ENCODE measurements at regions not wholly inside any gene's neighbourhood (a gene's known extent, or its start where the extent isn't known, plus 50 kb on each side); places are given as distances from the start of the nearest gene placed in this dataset.
"Not testable (repeated sequence)": the region's sequence is repeated elsewhere in the genome, so short reads cannot be mapped to it uniquely, and the experiment has no call there.

DNA sequence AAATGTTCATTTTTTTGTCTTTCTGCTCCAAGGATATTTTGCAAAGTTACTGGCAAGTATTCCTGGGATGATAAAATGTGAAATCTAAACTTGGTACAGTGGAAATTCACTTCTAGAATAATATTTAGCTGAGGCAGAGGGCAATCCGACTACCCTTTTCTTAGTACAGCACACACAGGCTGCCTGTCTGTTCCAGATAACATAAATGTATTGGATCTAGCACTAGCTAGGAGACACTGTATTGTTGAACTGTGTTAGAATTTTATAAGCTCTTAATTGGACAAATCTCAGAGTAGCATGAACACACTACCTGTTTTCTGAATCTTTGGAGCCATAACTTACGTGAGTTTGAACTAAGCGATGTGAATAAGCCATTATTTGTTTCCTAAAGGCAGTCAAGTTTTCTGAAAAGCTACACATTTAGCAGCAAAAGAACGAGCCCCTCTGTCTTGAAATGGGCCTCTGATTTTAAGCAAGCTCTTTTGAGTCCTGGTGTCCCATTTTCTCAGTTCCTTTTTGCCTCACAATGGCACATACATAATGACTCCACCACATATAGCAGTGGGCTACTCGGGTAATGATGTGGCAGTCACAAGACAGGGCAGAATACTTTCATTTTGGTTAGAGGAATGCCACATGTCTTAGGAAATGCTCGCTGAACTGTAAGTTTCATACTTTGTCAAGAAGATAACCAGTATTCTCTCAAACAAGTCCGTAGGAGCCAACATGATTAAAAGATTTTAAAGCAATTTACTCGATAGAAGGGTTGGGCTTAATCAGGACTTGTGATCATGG, 116.5 kb upstream of the ESR1 start:
- Histone ChIP-seq H3K36me3 (no peaks in the 10 kb centered on the region), H3K4me3 (peak overlapping the region; percentile 61), H3K27ac (peak overlapping the region; percentile 53 to 54), H3K27me3 (replicated peaks; ENCODE audit: insufficient read depth) (no peaks in the 10 kb centered on the region), H3K9me3 (no peaks in the 10 kb centered on the region), H3K4me1 (ENCODE audit: control insufficient read depth in 1 of 2, low read depth in 2 of 2) (peaks cover 4 to 16% of the 10 kb centered on the region in 2 donors)
- no peak for DNase-seq (ENCODE audit: low spot score)
- no peak for ATAC-seq (ENCODE audit: insufficient number of reproducible peaks, low FRiP score, low read depth)
- TF ChIP-seq, protein P1, sequence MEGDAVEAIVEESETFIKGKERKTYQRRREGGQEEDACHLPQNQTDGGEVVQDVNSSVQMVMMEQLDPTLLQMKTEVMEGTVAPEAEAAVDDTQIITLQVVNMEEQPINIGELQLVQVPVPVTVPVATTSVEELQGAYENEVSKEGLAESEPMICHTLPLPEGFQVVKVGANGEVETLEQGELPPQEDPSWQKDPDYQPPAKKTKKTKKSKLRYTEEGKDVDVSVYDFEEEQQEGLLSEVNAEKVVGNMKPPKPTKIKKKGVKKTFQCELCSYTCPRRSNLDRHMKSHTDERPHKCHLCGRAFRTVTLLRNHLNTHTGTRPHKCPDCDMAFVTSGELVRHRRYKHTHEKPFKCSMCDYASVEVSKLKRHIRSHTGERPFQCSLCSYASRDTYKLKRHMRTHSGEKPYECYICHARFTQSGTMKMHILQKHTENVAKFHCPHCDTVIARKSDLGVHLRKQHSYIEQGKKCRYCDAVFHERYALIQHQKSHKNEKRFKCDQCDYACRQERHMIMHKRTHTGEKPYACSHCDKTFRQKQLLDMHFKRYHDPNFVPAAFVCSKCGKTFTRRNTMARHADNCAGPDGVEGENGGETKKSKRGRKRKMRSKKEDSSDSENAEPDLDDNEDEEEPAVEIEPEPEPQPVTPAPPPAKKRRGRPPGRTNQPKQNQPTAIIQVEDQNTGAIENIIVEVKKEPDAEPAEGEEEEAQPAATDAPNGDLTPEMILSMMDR (IDR thresholded peaks at IDR 0.05): no peak

GRCh38 chr6:151692216-151692615, 115.3 kb upstream of the ESR1 start:
- H3K9me3 ChIP-seq: no peaks in the 10 kb centered on the region
- no peak overlapping the region for H3K4me3 ChIP-seq
- ATAC-seq (ENCODE audit: insufficient number of reproducible peaks, low FRiP score, low read depth) (no peak), DNase-seq (ENCODE audit: low spot score) (no peak)
- TF ChIP-seq, protein P1 (IDR thresholded peaks at IDR 0.05): no peak
- H3K27ac ChIP-seq: no peak overlapping the region
- no peaks in the 10 kb centered on the region for H3K36me3 ChIP-seq
- H3K27me3 ChIP-seq (replicated peaks; ENCODE audit: insufficient read depth): no peaks in the 10 kb centered on the region
- peaks cover 4 to 16% of the 10 kb centered on the region in 2 donors for H3K4me1 ChIP-seq (ENCODE audit: control insufficient read depth in 1 of 2, low read depth in 2 of 2)

- ATAC-seq (ENCODE audit: insufficient number of reproducible peaks, low FRiP score, low read depth) (no peak), DNase-seq (ENCODE audit: low spot score) (no peak)
- Histone ChIP-seq H3K4me1 (ENCODE audit: control insufficient read depth in 1 of 2, low read depth in 2 of 2) (peaks cover 4 to 16% of the 10 kb centered on the region in 2 donors), H3K27ac (no peak overlapping the region), H3K4me3 (no peak overlapping the region), H3K9me3 (no peaks in the 10 kb centered on the region), H3K27me3 (replicated peaks; ENCODE audit: insufficient read depth) (no peaks in the 10 kb centered on the region), H3K36me3 (no peaks in the 10 kb centered on the region)
- TF ChIP-seq, protein P1 (IDR thresholded peaks at IDR 0.05): no peak
Observed at GRCh38 chr6:151693366-151693765, 114.1 kb upstream of the ESR1 start.

DNA sequence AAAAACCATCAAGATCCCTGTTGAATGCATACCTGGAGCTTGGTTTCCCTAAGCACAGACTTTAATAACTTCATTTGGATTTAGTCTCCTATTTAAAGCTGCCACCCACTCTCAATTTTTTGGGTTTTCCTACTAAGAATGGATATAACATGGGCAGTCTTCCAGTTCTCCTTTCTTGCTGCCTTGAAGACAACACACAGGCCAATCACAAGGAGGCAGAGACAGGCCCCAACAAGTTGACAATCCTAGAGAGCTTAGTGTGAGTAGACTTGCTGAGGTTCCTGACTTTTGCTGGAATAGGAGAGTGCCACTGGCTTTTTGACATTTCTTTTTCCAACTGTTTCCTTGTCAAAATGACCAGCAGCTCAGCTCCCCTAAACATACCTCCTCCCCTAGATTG, 112.3 kb upstream of the ESR1 start:
- no peaks in the 10 kb centered on the region for H3K27me3 ChIP-seq (replicated peaks; ENCODE audit: insufficient read depth)
- peaks cover 0 to 10% of the 10 kb centered on the region in 2 donors for H3K4me1 ChIP-seq (ENCODE audit: control insufficient read depth in 1 of 2, low read depth in 2 of 2)
- H3K36me3 ChIP-seq: no peaks in the 10 kb centered on the region
- DNase-seq (ENCODE audit: low spot score): no peak
- ATAC-seq (ENCODE audit: insufficient number of reproducible peaks, low FRiP score, low read depth): no peak
- TF ChIP-seq, protein P1 (IDR thresholded peaks at IDR 0.05): no peak
- no peak overlapping the region for H3K27ac ChIP-seq
- H3K4me3 ChIP-seq: no peak overlapping the region
- H3K9me3 ChIP-seq: no peaks in the 10 kb centered on the region

- ATAC-seq (ENCODE audit: insufficient number of reproducible peaks, low FRiP score, low read depth): not testable (repeated sequence)
Observed at GRCh38 chr6:151696302-151696701, 111.2 kb upstream of the ESR1 start.

More at GRCh38 chr6:151696302-151696701, 111.2 kb upstream of the ESR1 start:
- DNase-seq (ENCODE audit: low spot score); H3K9me3 ChIP-seq; H3K4me3 ChIP-seq; H3K27ac ChIP-seq; H3K36me3 ChIP-seq; H3K4me1 ChIP-seq (ENCODE audit: control insufficient read depth in 1 of 2, low read depth in 2 of 2); H3K27me3 ChIP-seq (replicated peaks; ENCODE audit: insufficient read depth): not testable (repeated sequence)

Data from thoracic aorta (tissue), 2 donors.